HepG2 (cell line): ENCODE measurements at regions not wholly inside any gene's neighbourhood (a gene's known extent, or its start where the extent isn't known, plus 50 kb on each side); places are given as distances from the start of the nearest gene placed in this dataset.

Experiments
- ATAC-seq: fragments of 200-7000 bp; cut with Tn5 transposase; 3 replicates; pipeline ENCODE4 v1.9.1; 2020; ENCODE audit warnings: mild to moderate bottlenecking, moderate library complexity
- BruUV-seq: library from RNA; stranded (reverse); fragments of 400-500 nt; replicated peaks from 2 replicates; lab custom pipeline; 2021; lab: Mats Ljungman, UMichigan
- CTCF ChIA-PET: fragments of 300-600 bp; formaldehyde crosslinking; extraction: SDS; loops from one replicate; lab custom pipeline; 2021; ENCODE audit warnings: low total read pairs, inconsistent platforms, low intra/inter-chr PET ratio; lab: Yijun Ruan, JAX
- POLR2A ChIA-PET: fragments of 350-600 bp; sonication (Branson Sonifier 250); formaldehyde crosslinking; loops from one replicate; lab custom pipeline; 2020; ENCODE audit warnings: antibody characterized with exemption, inconsistent platforms; lab: Yijun Ruan, JAX
- DNase-seq: peaks from one replicate; pipeline ENCODE4 v3.0.0-alpha.2; 2015; ENCODE audit warnings: low spot score
- FAIRE-seq: peaks from 3 replicates; lab custom pipeline; 2011; peaks lifted over from hg19 to GRCh38; lab: Jason Lieb, UNC
- H2AFZ ChIP-seq: one replicate; pipeline ENCODE4 v1.6.1; 2011; ENCODE audit warnings: low read length, inconsistent platforms
- H3K27ac ChIP-seq: fragments of 300-600 bp; 3 replicates; pipeline ENCODE4 v1.8.0; 2011; ENCODE audit warnings: mixed run types, mild to moderate bottlenecking, mixed read lengths, low read length, inconsistent platforms; ENCODE audit not compliant: insufficient read depth; ENCODE audit errors: extremely low read length
- H3K27me3 ChIP-seq, 2 experiments: fragments of 200-600 bp in 1 of 2; 2 replicates in 1 of 2; 3 replicates in 1 of 2; pipeline versions ENCODE4 v1.6.0 to v1.8.0; 2011; ENCODE audit warnings: low read length in 2 of 2, mild to moderate bottlenecking in 2 of 2, moderate library complexity in 2 of 2, inconsistent platforms in 1 of 2; ENCODE audit not compliant: insufficient read depth in 2 of 2, control insufficient read depth in 1 of 2
- H3K36me3 ChIP-seq, 2 experiments: fragments of 200-600 bp in 1 of 2; replicated peaks in 1 of 2; 2 replicates in 1 of 2; 3 replicates in 1 of 2; pipeline versions ENCODE4 v1.5.1 to v1.8.0; 2011; ENCODE audit warnings: low read length in 2 of 2, inconsistent platforms in 1 of 2; ENCODE audit not compliant: insufficient read depth in 2 of 2, control insufficient read depth in 1 of 2
- H3K4me1 ChIP-seq: 2 replicates; pipeline ENCODE4 v1.5.1; 2012; ENCODE audit warnings: low read length, inconsistent platforms; ENCODE audit not compliant: insufficient read depth
- H3K4me2 ChIP-seq: 2 replicates; pipeline ENCODE4 v1.6.0; 2011; ENCODE audit warnings: low read depth, low read length, inconsistent platforms
- H3K4me3 ChIP-seq, 3 experiments: fragments of 200-600 bp in 1 of 3; sonication (generic), shearing (Covaris generic) in 1 of 3; replicated peaks in 1 of 3; 2 replicates each; pipeline ENCODE4 v1.5.1; 2011 to 2016; ENCODE audit warnings: low read length in 3 of 3, inconsistent platforms in 2 of 3, low read depth in 2 of 3, mild to moderate bottlenecking in 2 of 3, control low read depth in 1 of 3, mixed read lengths in 1 of 3; ENCODE audit not compliant: insufficient read depth in 1 of 3
- H3K79me2 ChIP-seq: one replicate; pipeline ENCODE4 v1.6.1; 2011; ENCODE audit warnings: low read length, inconsistent platforms; ENCODE audit not compliant: insufficient read depth
- H3K9ac ChIP-seq: 2 replicates; pipeline ENCODE4 v1.6.0; 2011; ENCODE audit warnings: mild to moderate bottlenecking, low read depth, low read length, inconsistent platforms; ENCODE audit not compliant: insufficient read depth
- H3K9me3 ChIP-seq: 2 replicates; pipeline ENCODE4 v1.5.1; 2012; ENCODE audit warnings: mild to moderate bottlenecking, low read length
- H4K20me1 ChIP-seq: 2 replicates; pipeline ENCODE4 v1.6.0; 2011; ENCODE audit warnings: inconsistent platforms, mild to moderate bottlenecking, low read length, moderate library complexity; ENCODE audit not compliant: insufficient read depth
- CBFB ChIP-seq: sonication (generic); formaldehyde crosslinking; IDR thresholded peaks from 2 replicates; pipeline ENCODE4 v1.4.0; 2020; ENCODE audit warnings: missing genetic modification reagents
- GPN1 ChIP-seq: sonication (generic); formaldehyde crosslinking; IDR thresholded peaks from 2 replicates; pipeline ENCODE4 v1.5.1; 2020; ENCODE audit warnings: missing genetic modification reagents, borderline replicate concordance
- PRPF4 ChIP-seq: fragments of 200-400 bp; formaldehyde crosslinking; IDR thresholded peaks from 2 replicates; pipeline ENCODE4 v1.6.1; 2016; ENCODE audit warnings: low read length, low read depth; ENCODE audit not compliant: poor library complexity, severe bottlenecking
- ZBTB14 ChIP-seq: sonication (generic); formaldehyde crosslinking; IDR thresholded peaks from 2 replicates; pipeline ENCODE4 v1.4.0; 2020; ENCODE audit warnings: missing genetic modification reagents
- ZFP91 ChIP-seq: sonication (generic); formaldehyde crosslinking; IDR thresholded peaks from 2 replicates; pipeline ENCODE4 v1.9.0; 2022; ENCODE audit warnings: missing genetic modification reagents, mild to moderate bottlenecking, borderline replicate concordance
- ZNF142 ChIP-seq: sonication (generic); formaldehyde crosslinking; IDR thresholded peaks from 2 replicates; pipeline ENCODE4 v1.4.0; 2020; ENCODE audit warnings: missing genetic modification reagents
- ZNF414 ChIP-seq: sonication (generic); formaldehyde crosslinking; IDR thresholded peaks from 2 replicates; pipeline ENCODE4 v1.5.0; 2020; ENCODE audit warnings: missing genetic modification reagents
- ZNF710 ChIP-seq: sonication (generic); formaldehyde crosslinking; IDR thresholded peaks from 2 replicates; pipeline ENCODE4 v1.5.0; 2020; ENCODE audit warnings: mild to moderate bottlenecking, missing genetic modification reagents, borderline replicate concordance
- ZNF790 ChIP-seq: sonication (generic); formaldehyde crosslinking; IDR thresholded peaks from 2 replicates; pipeline ENCODE4 v1.8.0; 2022; ENCODE audit warnings: missing genetic modification reagents, mild to moderate bottlenecking, borderline replicate concordance
- ZSCAN30 ChIP-seq: sonication (generic); formaldehyde crosslinking; IDR thresholded peaks from 2 replicates; pipeline ENCODE4 v1.5.0; 2020; ENCODE audit warnings: mild to moderate bottlenecking, missing genetic modification reagents
- WGBS: methylation state at CpG from one replicate; pipeline ENCODE4 v1.1.6; 2017; ENCODE audit warnings: low lambda C conversion rate; 5-methylcytosine and 5-hydroxymethylcytosine counted together
- in situ Hi-C: cut with HindIII; loops from 2 replicates; pipeline ENCODE4 v1.10.0; 2017; ENCODE audit warnings: low pct_unique_long_range_greater_than_20kb; ENCODE audit not compliant: extremely low pct_ligation_motif_present
- intact Hi-C: fragments of 100-400 bp; cut with micrococcal nuclease; formaldehyde crosslinking; loops from one replicate; pipeline ENCODE4 v1.10.0; 2022; ENCODE audit not compliant: unreplicated experiment

- no peaks in the 10 kb centered on the region for H3K9me3 ChIP-seq
- no peak for TF ChIP-seq CBFB (CRISPR knock-in tag)
- TF ChIP-seq PRPF4: no peak
- TF ChIP-seq ZNF414 (CRISPR knock-in tag): no peak
- no peak for TF ChIP-seq GPN1
- TF ChIP-seq ZBTB14 (CRISPR knock-in tag): no peak
- TF ChIP-seq ZNF142: no peak
- TF ChIP-seq ZFP91 (CRISPR knock-in tag): no peak
- no peak for TF ChIP-seq ZNF710
- no peak for TF ChIP-seq ZSCAN30 (CRISPR knock-in tag)
- TF ChIP-seq ZNF790 (CRISPR knock-in tag): no peak
- TF ChIP-seq, all 625 proteins: peak for 0
- no peak overlapping the region for H3K9ac ChIP-seq
- FAIRE-seq: no peak
- H3K4me3 ChIP-seq: no peak overlapping the region
- ChIA-PET POLR2A (no interaction called here), CTCF (no interaction called here)
- H3K36me3 ChIP-seq: no peaks in the 10 kb centered on the region
- no TSS peak for BruUV-seq
- H3K4me2 ChIP-seq: no peak overlapping the region
- H3K27ac ChIP-seq: no peak overlapping the region
- DNase-seq: no peak
- intact Hi-C loops: no loop called here
- in situ Hi-C loops: no loop called here
- no peaks in the 10 kb centered on the region; the same call in 1 of the 2 replicates for H4K20me1 ChIP-seq
- ATAC-seq: no peak
- no peak overlapping the region for H2AFZ ChIP-seq
- H3K79me2 ChIP-seq: no peaks in the 10 kb centered on the region
- 3% methylated on average over 5 of the region's 5 CpGs for WGBS
- H3K4me1 ChIP-seq: no peaks in the 10 kb centered on the region
- H3K27me3 ChIP-seq: peaks cover 28 to 88% of the 10 kb centered on the region in 2 experiments; a peak in 4 of 5 replicates
These were observed 277.4 kb downstream of the NDUFA10 start for GRCh38 chr2:239747771-239748170.
